Forelimb muscle (tissue), 1 donor: ENCODE measurements at regions not wholly inside any gene's neighbourhood (a gene's known extent, or its start where the extent isn't known, plus 50 kb on each side); places are given as distances from the start of the nearest gene placed in this dataset.
"Not testable (repeated sequence)": the region's sequence is repeated elsewhere in the genome, so short reads cannot be mapped to it uniquely, and the experiment has no call there.

Experiments
- DNase-seq: peaks from one replicate; pipeline ENCODE4 v3.0.0-alpha.2; 2013; ENCODE audit warnings: low read depth

DNA sequence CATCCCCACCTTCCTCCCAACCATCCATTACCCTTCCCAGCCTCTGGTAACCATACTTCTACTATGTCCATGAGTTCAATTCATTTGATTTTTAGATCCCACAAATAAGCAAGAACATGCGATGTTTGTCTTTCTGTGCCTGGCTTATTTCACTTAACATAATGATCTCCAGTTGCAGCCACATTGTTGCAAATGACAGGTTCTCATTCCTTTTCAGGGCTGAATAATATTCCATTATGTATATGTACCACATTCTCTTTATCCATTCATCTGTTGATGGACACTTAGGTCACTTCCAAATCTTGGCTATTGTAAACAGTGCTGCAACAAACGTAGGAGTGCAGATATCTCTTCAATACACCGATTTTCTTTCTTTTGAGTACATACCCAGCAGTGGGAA is 522.1 kb downstream of the TMEM114 start:
- DNase-seq = not testable (repeated sequence)

DNA sequence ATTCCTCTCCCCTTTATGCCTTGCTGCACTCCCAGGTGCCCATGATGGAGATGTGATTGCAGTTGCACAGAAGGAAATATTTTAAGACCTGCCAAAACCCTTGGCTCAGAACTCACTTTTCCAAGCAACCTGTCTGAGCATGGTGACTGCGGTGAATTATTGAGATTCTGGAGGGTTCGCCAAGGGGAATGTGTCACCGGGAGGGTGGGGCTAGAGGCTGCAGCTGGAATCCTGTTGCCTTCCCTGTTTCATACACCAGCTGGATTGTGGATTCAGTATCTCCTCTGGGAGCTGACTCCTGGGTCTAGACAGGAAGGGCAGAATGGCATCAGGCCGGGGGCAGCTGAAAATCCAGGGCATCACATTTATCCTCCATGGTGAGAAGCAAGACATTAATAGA is 527.2 kb downstream of the TMEM114 start:
- DNase-seq = no peak

DNA sequence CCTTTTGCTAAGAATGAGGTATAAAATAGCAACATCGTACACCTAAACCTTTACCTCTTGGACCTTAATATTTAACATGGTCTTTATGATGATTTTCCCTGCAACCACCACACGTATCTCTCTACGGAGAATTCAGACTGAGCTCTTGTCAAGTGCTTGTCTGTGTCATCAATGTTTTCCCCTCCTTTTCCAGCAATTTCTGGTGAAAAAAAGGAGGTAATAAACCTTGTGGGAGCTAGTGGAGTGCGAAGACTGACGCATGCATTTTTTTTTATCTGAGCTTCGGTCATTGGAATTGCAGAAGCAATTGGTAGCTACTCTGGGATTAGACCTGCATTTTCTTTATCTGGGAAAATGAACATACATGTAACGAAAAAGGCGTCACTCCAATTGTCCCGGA is 527.6 kb downstream of the TMEM114 start:
- no peak for DNase-seq

DNA sequence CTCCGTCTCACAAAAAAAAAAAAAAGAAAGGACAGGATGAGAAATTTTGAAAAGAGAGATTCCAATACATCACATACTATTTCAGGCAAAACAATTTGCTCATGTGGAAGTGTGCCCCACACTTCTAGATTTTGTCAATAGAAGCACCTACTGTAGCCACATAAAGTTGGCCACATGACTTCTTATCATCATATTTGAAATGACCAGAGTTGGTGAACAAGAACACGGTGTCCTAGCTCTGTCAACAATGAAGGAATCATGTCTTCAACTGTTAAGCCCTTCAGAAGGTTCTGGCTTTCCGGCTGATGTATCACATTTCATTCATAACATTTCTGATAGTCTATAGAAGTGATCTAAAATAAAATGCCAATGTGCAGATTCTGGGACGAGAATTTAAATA is 534.5 kb downstream of the TMEM114 start:
- no peak for DNase-seq

DNA sequence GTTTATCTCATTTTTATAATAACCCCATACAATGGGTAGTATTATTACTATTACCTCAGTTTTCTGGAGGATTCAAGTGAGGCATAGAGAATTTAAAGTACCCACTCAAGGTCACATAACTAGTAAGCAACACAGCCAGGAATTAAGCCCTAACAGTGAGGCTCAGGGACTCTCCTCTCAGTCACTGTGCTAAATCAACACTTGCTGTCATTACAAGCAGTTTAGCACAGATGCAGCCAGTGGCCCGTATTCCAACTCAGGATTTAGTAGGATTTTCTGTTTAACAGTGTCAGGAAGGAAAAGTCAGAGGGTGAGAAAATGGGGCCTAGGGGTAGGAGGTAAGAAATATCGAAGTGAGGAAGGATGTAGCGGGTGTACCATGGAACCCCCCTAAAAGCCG is 536.9 kb downstream of the TMEM114 start:
- DNase-seq = no peak

DNA sequence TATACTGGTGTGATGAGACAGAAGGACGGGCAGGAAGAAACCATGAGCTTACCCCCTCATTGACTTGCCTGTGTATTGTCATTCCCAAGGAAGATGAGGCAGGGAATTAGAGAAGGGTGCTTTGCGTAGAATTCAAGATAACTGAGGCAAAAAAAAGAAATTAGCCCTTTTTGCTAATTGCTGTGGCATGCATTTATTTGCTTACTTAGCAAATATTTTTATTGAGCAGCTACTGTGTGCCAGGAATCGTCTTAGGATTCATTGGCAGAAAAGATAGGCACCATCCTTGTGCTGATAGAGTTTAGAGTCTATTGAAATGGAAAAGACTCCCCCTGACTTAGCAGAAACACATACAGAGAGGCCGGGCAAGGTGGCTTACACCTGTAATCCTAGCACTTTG is 541.9 kb downstream of the TMEM114 start:
- no peak for DNase-seq

DNA sequence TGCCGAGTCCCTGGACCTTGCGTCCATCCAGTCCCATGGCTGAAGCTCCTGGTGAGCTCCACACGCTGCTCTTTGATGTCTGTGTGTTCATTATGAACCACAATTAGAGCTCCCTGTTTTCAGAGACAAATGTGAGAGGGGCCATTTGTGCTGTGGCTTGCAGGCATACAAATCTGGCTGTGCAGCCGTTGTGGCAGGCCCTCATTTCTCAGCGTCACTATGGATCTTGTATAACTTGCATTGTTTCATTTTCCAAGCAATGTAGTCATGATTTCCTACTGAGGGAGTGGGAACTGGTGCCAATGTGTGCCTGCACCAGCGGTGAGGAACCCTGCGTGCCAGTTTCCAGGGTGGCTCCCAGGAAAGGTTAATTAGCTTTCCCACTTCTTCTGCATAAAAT is 542.6 kb downstream of the TMEM114 start:
- no peak for DNase-seq

DNA sequence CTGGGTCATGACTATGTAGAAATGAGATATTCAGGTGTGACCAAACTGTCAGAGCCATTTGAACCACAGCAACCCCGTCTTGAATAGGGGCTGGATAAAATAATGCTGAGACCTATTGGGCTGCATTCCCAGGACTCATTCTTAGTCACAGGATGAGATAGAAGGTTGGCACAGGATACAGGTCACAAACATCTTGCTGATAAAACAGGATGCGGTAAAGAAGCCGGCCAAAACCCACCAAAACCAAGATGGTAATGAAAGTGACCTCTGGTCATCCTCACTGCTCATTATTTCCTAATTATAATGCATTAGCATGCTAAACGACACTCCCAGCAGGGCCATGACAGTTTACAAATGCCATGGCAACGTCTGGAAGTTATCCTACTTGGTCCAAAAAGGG is 545.5 kb downstream of the TMEM114 start:
- no peak for DNase-seq

DNA sequence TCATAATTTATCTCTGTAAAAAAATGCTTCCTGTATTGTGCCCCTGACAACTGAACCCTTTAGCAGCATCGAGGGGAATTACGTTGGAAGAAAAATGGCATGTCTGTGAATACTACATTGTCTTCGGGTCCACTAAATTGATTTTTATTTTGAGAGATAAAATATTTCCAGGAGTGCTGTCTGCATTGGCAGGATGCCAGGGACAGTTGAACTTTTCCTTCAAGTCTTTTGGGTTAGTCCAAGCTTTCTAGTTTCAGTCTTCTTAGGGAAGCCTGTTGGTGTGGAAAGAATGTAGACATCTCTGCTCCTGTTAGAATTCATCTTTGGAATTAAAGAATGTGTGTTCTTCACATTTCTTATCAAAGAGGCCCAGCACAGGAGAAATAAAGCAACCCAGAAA is 557.9 kb downstream of the TMEM114 start:
- DNase-seq = no peak

DNA sequence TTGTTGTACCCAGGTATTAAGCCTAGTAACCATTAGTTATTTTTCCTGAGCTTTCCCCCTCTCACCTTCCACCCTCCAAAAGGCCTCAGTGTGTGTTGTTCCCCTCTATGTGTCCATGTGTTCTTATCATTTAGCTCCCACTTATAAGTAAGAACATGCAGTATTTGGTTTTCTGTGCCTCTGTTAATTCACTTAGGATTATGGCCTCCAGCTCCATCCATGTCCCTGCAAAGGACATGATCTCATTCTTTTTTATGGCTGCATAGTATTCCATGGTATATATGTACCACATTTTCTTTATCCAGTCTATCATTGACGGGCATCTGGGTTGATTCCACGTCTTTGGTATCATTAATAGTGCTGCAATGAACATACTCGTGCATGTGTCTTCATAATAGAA is 560.3 kb downstream of the TMEM114 start:
- DNase-seq = not testable (repeated sequence)

DNA sequence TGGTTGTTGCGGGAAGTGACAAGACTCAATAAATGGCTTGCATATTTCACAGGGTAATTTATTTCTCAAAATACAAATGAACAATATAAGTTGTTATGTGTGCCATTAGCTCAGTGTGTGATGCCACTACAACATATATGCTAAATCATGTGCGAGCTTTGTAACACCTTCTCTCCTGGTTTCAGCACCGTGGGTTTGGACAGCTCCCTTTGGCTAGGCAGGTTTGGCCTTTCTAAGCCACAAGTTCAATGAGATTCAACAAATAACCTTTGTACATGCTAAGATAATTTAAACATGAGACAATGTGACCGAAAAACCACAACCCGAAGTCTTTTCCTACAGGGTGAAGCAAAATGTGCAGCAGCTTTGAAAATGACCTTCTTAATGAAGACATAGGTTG is 563.9 kb downstream of the TMEM114 start:
- no peak for DNase-seq

DNA sequence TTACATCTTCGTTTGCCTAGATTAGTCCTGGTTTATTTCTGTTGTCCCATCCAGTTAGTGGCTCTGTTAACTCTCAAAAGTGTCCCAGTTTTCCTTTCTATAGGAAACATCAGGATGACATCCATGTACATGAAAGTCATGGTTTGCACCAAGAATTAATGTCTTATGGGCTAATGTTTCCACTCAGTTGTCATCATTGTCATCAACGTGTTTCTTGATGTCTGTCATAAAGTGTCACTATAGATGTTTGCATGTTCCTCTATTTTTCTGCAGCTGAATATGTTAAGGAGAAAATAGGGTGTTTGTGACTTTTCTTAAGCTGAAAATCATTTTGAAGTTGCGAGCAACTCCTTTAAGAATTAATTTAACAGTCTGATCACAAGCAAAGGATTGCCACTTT is 567.0 kb downstream of the TMEM114 start:
- no peak for DNase-seq

DNA sequence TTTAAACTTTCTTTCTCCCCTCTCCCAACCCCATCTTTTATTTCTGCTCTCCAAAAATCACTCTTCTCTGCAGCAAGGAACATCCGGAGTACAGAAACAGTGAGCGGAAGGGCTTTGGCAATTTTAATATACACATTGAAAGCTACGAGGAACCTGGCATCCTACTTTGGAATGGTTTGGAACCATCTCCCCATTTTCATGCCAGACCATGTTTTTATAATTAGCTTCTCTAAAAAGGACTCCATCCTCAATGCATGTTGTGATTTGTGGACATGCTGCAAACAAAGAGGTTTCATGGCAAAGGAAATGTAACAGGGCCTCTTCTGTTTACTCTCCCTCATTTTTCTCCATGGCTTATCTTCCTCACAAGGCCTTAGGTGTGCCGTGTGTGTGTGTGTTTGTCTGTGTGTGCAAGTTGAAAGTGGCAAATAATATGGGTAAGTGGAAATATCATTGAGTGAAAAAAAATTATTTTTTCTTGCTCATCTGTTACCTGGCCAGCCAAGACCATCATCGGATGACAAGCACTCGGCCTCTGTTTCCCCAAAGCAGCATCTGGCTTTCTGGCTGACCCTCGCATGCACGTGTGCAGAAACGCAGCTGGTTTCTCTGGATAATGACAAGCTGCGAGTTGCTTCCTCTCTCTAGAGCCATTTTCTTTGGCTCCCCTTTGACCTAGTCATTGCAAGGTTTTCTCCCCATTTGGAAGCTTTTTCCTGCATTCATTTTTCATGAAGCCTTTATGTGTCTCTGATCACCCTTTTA is 585.0 kb downstream of the TMEM114 start:
- DNase-seq = peak; percentile 53

DNA sequence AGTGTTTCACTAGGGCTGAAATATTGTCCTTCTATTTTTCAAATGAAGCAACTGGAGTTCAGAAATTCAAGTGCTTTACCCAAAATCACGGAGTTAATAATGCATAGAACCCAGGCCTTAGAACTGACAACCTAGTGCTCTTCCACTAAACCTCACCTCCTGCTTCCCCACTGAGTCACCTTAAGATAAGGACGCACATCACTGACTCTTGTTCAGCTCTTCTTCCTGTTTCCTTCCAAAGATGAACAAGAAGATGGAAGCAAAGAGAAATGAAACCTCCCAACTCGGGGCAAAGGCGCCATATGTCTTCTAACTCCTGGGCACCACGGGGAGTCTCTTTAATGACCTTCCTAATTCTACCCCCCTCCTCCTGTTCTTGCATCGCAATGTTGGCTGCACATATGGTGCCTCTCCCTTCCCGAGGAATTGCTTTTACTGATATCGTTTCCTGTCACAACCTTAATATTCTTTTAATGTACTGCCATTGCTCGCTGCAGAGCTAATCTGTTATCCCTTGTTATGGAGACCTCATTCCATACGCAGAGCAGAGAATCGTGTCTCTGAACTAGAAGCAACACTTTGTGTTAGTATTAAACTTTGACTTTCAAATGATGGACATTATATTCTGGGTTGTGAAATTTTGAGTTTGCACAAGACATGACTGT is 591.4 kb downstream of the TMEM114 start:
- DNase-seq = no peak

DNA sequence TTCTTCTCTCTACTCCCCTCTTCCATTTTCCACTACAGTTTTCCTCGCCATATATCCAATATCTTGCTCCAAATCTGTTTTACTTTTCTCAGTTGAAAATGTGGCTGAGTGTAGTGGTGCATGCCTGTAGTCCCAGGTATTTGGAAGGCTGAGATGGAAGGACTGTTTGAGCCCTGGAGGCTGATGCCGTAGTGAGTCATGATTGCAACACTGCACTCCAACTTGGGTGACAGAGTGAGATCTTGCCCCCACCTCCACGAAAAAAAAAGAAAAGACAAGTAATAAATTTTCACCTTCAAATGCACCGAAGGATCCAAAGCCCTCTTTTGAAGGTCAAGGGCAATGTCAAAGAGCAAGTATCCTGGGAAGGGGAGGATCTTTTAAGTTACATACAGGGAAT is 592.3 kb downstream of the TMEM114 start:
- DNase-seq = no peak

DNA sequence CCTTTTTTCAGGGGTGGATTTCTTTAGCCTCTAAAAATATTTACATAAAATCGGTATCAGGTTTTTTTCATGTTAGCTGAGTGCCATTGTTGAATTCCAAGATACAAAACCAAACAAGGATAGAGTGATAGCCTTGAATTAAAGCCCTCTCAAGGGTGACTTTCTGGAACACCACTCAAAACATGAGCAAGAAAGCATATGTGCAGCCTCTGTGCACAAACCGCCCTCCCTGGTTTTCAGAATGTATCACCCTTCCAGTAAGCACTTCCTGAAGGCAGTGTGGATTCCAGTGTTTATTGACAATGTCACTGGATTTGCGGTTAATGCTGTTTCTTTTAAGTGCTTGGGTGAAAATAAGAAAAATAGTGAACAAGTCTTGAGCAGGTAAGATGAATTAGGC is 597.7 kb downstream of the TMEM114 start:
- DNase-seq = no peak

DNA sequence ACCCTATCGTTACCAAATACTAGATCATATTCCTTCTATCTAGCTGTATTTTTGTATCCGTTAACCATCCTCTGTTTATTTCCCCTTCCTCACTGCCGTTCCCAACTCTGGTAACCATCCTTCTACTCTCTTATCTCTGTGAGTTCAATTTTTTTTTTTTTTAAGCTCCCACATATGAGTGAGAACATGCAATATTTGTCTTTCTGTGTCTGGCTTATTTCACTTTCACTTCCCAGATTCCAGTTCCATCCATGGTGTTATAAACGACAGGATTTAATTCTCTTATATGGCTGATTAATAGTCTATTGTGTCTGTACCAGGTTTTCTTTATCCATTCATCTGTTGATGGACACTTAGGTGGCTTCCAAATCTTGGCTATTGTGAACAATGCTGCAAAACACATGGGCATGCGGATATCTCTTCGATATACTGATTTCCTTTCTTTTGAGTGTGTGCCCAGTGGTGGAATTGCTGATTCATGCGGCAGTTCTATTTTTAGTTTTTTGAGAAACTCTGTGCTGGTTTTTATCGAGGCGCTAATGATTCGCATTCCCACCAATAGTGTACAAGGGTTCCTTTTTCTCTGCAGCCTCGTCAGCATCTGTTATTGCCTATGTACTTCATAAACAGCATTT is 599.6 kb downstream of the TMEM114 start:
- DNase-seq = no peak

DNA sequence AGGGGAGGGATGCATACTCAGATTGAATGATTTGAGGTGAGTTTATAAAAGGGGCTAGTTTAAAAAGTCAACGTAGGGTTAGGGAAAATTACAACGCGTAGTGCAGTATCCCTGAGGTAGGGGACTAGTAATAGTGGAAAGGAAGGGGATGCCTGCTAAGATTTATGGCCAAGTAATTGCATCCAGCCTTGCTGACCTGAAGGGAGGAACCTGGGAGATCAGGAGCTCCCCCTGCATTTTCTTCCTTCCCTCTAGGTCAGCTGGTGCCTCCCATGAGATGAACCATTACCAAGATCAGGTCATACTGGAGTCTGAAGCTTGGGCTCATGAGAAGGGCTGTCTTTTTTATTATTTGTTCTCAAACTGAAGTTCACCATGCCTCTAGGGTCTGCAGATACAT is 606.6 kb downstream of the TMEM114 start:
- DNase-seq = no peak

DNA sequence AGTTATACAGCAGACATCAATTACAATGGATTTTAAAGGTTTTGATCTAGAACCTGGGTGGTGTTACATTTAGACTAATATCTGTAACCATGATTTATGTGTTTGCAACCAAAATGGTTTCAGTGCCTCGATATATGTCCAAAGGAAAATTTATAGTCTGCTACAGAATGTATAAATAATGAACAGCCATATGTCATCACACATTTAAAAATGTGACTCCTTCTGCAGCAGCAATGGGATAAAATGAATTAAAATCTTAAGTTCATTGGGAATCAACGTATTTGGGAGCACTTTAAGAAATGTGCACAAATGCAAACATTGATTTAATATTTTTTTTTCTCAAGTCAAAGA is 610.2 kb downstream of the TMEM114 start:
- no peak for DNase-seq

DNA sequence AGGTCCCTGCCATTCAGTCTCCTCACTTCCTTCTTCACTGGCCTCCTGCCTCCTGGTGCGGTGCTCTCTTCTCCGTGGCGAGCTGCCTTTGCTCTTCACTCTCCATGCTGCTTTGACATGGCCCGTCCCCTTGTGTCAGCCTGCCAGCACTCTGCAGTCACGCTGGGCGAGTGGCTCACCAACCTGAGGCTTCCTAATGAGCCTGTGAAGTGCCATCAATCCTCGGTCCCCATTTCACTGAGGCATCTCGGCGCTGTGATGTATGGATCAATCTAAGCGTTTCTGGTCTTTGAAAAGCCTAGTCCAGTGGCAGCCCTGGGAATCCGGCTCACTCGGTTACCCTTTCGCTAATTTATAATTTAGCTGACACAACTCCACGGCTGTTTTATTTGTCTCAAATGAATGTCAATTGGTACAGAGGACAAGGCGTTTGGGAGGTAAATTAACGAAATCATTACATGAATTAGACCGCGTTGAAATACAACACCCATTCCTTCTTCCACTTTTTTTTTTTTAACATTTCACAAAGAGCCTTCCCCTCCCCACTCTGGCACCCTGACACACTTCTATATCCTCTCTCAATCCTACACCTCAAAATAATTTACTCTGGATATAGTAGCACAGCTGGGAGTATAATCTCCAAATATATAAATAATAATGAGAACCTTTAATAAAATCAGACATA is 610.7 kb downstream of the TMEM114 start:
- no peak for DNase-seq

DNA sequence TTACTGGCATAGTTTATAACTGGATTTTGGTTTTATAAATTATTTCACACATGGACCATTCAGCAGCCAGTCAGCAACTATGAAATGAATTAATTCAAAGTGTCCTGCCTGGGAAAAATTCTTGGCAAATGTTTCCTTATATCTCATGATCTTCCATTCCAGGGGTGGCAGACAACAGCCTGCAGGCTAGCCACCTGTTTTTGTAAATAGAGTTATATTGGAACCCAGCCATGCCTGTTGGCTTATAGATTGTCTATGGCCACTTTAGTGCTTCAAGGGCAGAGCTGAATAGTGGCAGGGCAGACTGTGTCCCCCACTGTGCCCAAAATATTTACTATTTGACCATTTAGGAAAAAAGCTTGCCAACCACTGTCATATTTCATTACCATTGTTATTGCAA is 613.7 kb downstream of the TMEM114 start:
- no peak for DNase-seq

DNA sequence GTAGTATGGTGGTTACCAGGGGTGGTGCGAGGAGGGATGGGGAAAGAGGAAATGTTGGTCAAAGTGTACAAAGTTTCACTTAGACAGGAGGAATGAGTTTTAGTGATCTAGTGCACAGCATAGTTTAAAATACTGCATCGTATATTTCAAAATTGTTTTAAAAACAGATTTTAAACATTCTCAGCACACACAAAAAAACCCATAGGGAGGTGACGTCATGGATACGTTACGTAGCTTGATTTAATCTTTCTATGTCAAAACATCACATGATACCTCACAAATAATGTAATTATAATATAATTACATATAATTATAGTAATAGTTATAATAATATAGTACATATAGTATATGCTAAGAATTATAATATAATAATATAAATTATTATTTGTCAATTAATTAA is 614.2 kb downstream of the TMEM114 start:
- no peak for DNase-seq
